Fibroblast of skin of abdomen (primary cell): ENCODE measurements at regions not wholly inside any gene's neighbourhood (a gene's known extent, or its start where the extent isn't known, plus 50 kb on each side); places are given as distances from the start of the nearest gene placed in this dataset.
A peak's percentile ranks its signal among the peaks of the same experiment; 100 is the strongest.

ENCODE experiments used
- DNase-seq: peaks from one replicate; pipeline ENCODE4 v3.0.0-alpha.2; 2013

DNA sequence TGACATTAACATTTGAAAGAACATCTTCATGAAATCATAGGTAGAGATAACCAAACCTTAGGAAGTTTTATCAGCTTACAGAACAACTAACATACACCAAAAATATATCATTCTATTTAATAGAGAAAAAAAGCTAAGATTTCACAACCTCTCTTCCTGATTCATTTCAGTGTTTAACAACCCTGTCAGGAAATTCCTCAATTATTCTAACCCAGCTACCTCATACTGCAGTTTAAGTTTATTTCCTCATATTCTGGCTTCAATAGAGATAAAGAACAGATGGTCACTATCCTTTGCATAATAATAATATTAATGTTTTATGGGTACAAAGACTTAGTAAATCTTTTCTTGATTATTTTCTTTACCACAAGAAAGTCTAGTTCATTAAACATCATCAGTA is 112.9 kb upstream of the HSF2 start:
- DNase-seq: no peak

DNA sequence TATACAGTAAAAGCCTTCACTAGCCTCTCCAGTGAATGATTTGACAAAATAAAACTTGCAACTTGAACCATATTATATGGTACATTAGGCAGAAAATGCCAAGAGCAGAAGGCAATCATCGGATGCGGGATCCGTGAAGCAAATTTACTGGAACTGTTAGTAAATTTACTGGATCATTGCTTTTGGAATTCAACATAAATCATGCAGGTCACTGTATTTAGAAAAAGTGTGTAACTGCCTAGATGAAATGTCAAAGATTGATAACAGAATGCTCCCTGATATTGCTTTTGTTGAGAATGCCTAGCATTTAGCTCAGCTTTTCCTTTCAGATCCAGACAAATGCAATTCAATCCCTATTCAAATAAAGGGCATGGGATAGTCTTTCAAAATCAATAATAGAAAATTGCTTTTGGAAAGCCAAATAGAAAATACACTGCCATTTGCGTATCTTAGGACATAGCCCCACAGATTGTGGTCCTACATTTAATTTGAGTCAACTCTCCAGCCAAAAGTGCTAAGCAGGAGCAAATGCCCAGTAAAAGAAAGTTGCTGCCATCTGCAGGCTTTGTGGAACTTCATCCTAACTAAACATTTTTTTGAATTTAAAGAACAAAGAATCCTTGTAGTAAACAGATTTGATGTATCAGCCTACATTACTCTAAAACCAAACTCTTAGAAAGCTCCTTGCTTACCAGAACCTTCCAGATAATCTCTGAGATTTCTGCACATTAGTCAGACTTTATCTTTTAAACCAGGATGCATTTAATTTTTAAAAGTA is 109.5 kb upstream of the HSF2 start:
- no peak for DNase-seq

DNA sequence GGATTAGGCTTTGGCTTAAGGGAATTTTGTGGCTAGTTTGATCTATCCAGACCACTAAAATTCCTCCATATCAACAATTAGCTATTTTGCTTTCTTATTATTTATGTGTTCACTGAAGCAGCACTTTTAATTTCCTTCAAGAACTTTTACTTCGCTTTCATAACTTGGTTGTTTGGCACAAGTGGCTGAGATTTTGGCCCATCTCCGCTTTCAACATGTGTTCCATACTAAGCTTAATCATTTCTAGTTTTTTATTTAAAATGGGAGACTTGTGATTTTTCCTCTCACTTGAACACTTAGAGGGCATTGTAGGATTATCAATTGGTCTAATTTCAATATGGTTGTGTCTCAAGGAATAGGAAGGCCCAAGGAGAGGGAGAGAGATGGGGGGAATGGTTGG is 102.4 kb upstream of the HSF2 start:
- DNase-seq: no peak

GRCh38 chr6:122302067-122302466 is 97.4 kb upstream of the HSF2 start:
- no peak for DNase-seq

- no peak for DNase-seq
Measured at GRCh38 chr6:122307577-122307976, 91.9 kb upstream of the HSF2 start.

DNA sequence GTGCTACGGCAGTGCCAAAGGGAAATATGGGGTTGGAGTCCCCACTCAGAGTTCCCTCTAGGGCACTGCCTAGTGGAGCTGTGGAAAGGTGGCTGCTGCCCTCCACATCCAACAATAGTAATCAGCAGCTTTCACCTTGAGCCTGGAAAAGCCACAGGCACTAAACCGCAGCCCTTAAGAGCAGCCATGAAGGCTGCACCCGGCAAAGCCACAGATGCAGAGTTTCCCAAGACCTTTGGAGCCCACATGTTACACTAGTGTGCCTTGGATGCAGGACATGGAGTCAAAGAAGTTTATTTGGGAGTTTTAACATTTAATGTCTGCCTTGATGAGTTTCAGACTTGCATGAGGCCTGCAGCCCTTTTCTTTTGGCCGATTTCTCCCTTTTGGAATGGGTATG is 91.4 kb upstream of the HSF2 start:
- DNase-seq: no peak

- no peak for DNase-seq
Measured at GRCh38 chr6:122315842-122316241, 83.6 kb upstream of the HSF2 start.

DNA sequence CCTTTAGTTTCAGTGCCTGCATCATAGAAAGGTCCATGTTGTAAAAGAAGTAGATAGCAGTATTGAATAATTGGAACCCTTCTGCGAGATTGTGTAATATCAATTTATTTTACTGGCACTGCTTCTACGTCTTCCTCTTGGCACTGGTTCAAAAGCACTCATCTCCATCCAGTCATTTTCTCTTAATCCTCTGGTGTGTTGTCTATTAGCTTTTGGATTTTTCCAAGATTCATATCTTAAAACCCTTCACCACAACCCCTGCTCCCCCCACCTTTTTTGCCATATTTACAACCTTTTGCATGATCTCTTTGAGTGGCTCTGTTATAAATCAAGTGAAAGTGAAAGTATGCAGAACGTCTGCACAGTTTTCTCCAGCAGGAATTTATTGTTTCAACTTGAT is 76.6 kb upstream of the HSF2 start:
- DNase-seq: peak; percentile 66

GRCh38 chr6:122323361-122323760 is 76.1 kb upstream of the HSF2 start:
- DNase-seq: no peak

DNA sequence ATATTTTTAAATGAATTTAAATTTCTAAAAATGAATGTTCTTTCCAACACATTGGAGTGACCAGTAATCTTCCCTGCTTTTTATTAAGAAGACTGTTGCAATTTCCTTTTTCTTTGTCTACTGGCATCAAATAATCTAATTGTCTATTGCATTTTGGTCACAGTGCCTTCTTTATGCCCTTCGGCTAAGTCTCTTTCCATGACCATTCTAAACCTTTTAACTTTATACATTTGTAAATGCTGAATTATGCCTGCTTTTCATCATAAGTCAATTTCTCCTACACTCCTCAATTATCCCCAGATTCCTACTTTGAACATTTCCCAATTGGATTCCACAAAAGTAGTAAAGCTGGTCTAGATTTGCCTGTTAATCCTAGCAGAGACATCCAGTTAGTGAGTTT is 69.1 kb upstream of the HSF2 start:
- no peak for DNase-seq

- no peak for DNase-seq
Measured at GRCh38 chr6:122337645-122338044, 61.8 kb upstream of the HSF2 start.

DNA sequence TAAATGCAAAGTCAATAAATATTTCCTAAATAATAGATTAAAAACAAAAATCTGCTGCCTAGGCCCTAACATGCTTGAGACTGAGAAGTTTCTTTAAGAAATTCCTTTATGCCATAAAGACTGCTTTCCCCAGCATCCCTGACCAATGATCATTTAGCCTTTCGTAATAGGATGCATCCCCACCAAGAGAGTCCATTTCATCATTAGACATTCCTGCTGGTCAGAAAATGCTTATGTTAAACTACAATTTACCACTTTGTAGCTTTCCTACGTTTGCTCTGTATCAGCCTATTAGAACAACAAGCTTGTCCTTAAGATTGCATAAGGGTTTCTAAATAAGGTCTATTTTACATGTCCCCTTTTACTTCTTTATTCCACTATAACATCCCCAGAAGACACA is 59.8 kb upstream of the HSF2 start:
- peak; percentile 12 for DNase-seq

- DNase-seq: peak; percentile 9
Measured at GRCh38 chr6:122347280-122347679, 52.2 kb upstream of the HSF2 start.

- no peak for DNase-seq
Measured at GRCh38 chr6:122347751-122348150, 51.7 kb upstream of the HSF2 start.
